ENCODE measurements at regions not wholly inside any gene's neighbourhood (a gene's known extent, or its start where the extent isn't known, plus 50 kb on each side); places are given as distances from the start of the nearest gene placed in this dataset.

- TF ChIP-seq HNRNPL (IDR thresholded peaks at IDR 0.05; ENCODE audit: low read depth, low read length): no peak
- no peak for TF ChIP-seq ZNF75A (CRISPR knock-in tag; IDR thresholded peaks at IDR 0.05)
- no peak for TF ChIP-seq TAF7 (tag; IDR thresholded peaks at IDR 0.05)
- TF ChIP-seq HCFC1 (IDR thresholded peaks at IDR 0.05; ENCODE audit: low read depth, low read length): no peak
- no peak for TF ChIP-seq TEAD4 (IDR thresholded peaks at IDR 0.05; ENCODE audit: low read length)
- TF ChIP-seq TEAD4 (CRISPR knock-in tag; IDR thresholded peaks at IDR 0.05; ENCODE audit: borderline replicate concordance): no peak
- TF ChIP-seq ZNF143 (CRISPR knock-in tag; IDR thresholded peaks at IDR 0.05): no peak
- no peak for TF ChIP-seq DPF2 (IDR thresholded peaks at IDR 0.05)
- TF ChIP-seq NCOA2 (IDR thresholded peaks at IDR 0.05; ENCODE audit: partially characterized antibody in 2 of 2): no peak
- TF ChIP-seq RAD51 (IDR thresholded peaks at IDR 0.05; ENCODE audit: borderline replicate concordance, low read depth): no peak
- TF ChIP-seq POLR2A (conservative IDR thresholded peaks at IDR 0.05): no peak
Observed at GRCh38 chr20:16209357-16209756, 363.9 kb downstream of the KIF16B start.

All from K562 (cell line).